PC-9 (cell line): ENCODE measurements at regions not wholly inside any gene's neighbourhood (a gene's known extent, or its start where the extent isn't known, plus 50 kb on each side); places are given as distances from the start of the nearest gene placed in this dataset.

Experiments used
- EZH2 ChIP-seq: fragments of 200-600 bp; sonication (generic); IDR thresholded peaks from 2 replicates; pipeline ENCODE4 v1.8.0; 2017; ENCODE audit warnings: antibody characterized with exemption, low read depth
- TF ChIP-seq, protein P1 (sequence below): fragments of 200-600 bp; sonication (generic); conservative IDR thresholded peaks from 2 replicates; pipeline ENCODE4 v1.6.1; 2017; ENCODE audit warnings: mixed run types, antibody characterized with exemption, mild to moderate bottlenecking, moderate library complexity

DNA sequence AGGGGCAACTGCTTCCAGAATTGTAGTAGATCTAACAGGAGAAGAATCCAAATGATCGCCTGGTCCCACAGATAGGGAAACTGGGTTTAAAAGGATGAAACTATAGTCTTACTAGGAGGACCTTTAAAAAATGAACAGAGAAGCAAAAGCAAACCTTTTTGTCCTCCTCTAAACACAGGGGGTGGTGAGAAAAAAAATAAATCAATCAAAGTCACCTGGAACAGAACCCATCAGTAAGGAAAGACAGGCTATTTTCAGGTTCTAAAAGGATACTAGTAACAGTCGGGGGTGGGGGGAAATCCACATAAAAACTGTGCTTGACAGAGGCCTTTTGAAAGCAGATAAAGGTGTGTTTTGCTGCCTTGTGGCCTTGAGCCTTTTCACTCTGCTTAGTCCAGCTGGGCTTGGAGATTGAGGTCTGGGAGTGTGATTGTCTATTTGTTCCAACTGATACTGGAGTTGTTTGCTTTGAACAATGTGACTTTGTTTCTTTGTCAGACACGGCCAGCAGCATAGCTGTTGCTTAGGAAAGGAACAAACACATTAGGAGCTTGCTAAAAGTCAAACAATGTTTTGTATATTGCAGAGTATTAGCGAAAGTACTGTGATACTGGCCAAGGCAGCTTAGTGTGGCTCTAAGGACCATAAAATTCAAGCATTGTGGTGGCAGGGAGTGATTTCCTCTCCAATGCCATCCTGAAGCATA is 141.1 kb upstream of the IRF2BP2 start:
- TF ChIP-seq, protein P1, sequence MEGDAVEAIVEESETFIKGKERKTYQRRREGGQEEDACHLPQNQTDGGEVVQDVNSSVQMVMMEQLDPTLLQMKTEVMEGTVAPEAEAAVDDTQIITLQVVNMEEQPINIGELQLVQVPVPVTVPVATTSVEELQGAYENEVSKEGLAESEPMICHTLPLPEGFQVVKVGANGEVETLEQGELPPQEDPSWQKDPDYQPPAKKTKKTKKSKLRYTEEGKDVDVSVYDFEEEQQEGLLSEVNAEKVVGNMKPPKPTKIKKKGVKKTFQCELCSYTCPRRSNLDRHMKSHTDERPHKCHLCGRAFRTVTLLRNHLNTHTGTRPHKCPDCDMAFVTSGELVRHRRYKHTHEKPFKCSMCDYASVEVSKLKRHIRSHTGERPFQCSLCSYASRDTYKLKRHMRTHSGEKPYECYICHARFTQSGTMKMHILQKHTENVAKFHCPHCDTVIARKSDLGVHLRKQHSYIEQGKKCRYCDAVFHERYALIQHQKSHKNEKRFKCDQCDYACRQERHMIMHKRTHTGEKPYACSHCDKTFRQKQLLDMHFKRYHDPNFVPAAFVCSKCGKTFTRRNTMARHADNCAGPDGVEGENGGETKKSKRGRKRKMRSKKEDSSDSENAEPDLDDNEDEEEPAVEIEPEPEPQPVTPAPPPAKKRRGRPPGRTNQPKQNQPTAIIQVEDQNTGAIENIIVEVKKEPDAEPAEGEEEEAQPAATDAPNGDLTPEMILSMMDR = no peak
- no peak for TF ChIP-seq EZH2
